WTC11 (cell line): ENCODE measurements at regions not wholly inside any gene's neighbourhood (a gene's known extent, or its start where the extent isn't known, plus 50 kb on each side); places are given as distances from the start of the nearest gene placed in this dataset.

Experiments used
- ATAC-seq: fragments of 200-7000 bp; cut with Tn5 transposase; 2 replicates; pipeline ENCODE4 v1.10.0; 2021; ENCODE audit warnings: mild to moderate bottlenecking, moderate library complexity
- CTCF ChIA-PET: fragments of 300-600 bp; sonication (Branson Sonifier 250); formaldehyde crosslinking; loops from one replicate; lab custom pipeline; 2021; ENCODE audit warnings: antibody characterized with exemption; lab: Charles Lee
- POLR2A ChIA-PET: fragments of 350-600 bp; sonication (Branson Sonifier 250); formaldehyde crosslinking; loops from one replicate; lab custom pipeline; 2021; ENCODE audit warnings: antibody characterized with exemption; lab: Charles Lee
- DNase-seq: peaks from one replicate; pipeline ENCODE4 v3.0.0; 2021; ENCODE audit warnings: low spot score
- H3K27ac Mint-ChIP-seq: 2 replicates; pipeline ENCODE4 v1.8.0; 2021; ENCODE audit warnings: mixed read lengths
- H3K27me3 Mint-ChIP-seq: 2 replicates; pipeline ENCODE4 v1.8.0; 2021; ENCODE audit warnings: low read depth, mild to moderate bottlenecking, moderate library complexity, mixed read lengths
- H3K36me3 Mint-ChIP-seq: 2 replicates; pipeline ENCODE4 v1.8.0; 2021; ENCODE audit warnings: mixed read lengths
- H3K4me1 Mint-ChIP-seq: 2 replicates; pipeline ENCODE4 v1.8.0; 2022; ENCODE audit warnings: mixed read lengths
- H3K4me3 Mint-ChIP-seq: 2 replicates; pipeline ENCODE4 v1.8.0; 2021; ENCODE audit warnings: mild to moderate bottlenecking, moderate library complexity, mixed read lengths
- H3K9me3 Mint-ChIP-seq: 2 replicates; pipeline ENCODE4 v1.8.0; 2021; ENCODE audit warnings: mixed read lengths
- ARID4B ChIP-seq: sonication (generic); formaldehyde crosslinking; IDR thresholded peaks from 2 replicates; pipeline ENCODE4 v1.8.0; 2023; ENCODE audit warnings: missing genetic modification reagents, mild to moderate bottlenecking, borderline replicate concordance
- E2F5 ChIP-seq: sonication (generic); formaldehyde crosslinking; IDR thresholded peaks from 2 replicates; pipeline ENCODE4 v1.8.1; 2022; ENCODE audit warnings: mild to moderate bottlenecking, moderate library complexity, missing genetic modification reagents
- ELF4 ChIP-seq: sonication (generic); formaldehyde crosslinking; IDR thresholded peaks from 2 replicates; pipeline ENCODE4 v1.8.1; 2022; ENCODE audit warnings: low read depth, mild to moderate bottlenecking, moderate library complexity, missing genetic modification reagents
- FOXP1 ChIP-seq: sonication (generic); formaldehyde crosslinking; IDR thresholded peaks from 2 replicates; pipeline ENCODE4 v1.8.0; 2022; ENCODE audit warnings: missing genetic modification reagents, mild to moderate bottlenecking, moderate library complexity, borderline replicate concordance
- IRF2 ChIP-seq: sonication (generic); formaldehyde crosslinking; IDR thresholded peaks from 2 replicates; pipeline ENCODE4 v1.8.0; 2022; ENCODE audit warnings: low read depth, missing genetic modification reagents, borderline replicate concordance
- MLX ChIP-seq: sonication (generic); formaldehyde crosslinking; IDR thresholded peaks from 2 replicates; pipeline ENCODE4 v1.8.1; 2023; ENCODE audit warnings: mild to moderate bottlenecking, missing genetic modification reagents, moderate library complexity
- MYBL2 ChIP-seq: sonication (generic); formaldehyde crosslinking; IDR thresholded peaks from 2 replicates; pipeline ENCODE4 v1.8.1; 2023; ENCODE audit warnings: mild to moderate bottlenecking, moderate library complexity, missing genetic modification reagents
- NFYB ChIP-seq: sonication (generic); formaldehyde crosslinking; conservative IDR thresholded peaks from 2 replicates; pipeline ENCODE4 v1.8.0; 2022; ENCODE audit warnings: low read depth, missing genetic modification reagents
- NR1H2 ChIP-seq: sonication (generic); formaldehyde crosslinking; IDR thresholded peaks from 2 replicates; pipeline ENCODE4 v1.9.0; 2021; ENCODE audit warnings: mild to moderate bottlenecking, moderate library complexity, missing genetic modification reagents
- NR3C1 ChIP-seq: sonication (generic); formaldehyde crosslinking; conservative IDR thresholded peaks from 2 replicates; pipeline ENCODE4 v1.8.1; 2023; ENCODE audit warnings: low read depth, mild to moderate bottlenecking, missing genetic modification reagents
- RELA ChIP-seq: sonication (generic); formaldehyde crosslinking; IDR thresholded peaks from 2 replicates; pipeline ENCODE4 v1.8.1; 2022; ENCODE audit warnings: missing genetic modification reagents, mild to moderate bottlenecking, borderline replicate concordance
- SMAD3 ChIP-seq: sonication (generic); formaldehyde crosslinking; IDR thresholded peaks from 2 replicates; pipeline ENCODE4 v1.8.0; 2022; ENCODE audit warnings: missing genetic modification reagents, mild to moderate bottlenecking, borderline replicate concordance
- SMAD4 ChIP-seq: sonication (generic); formaldehyde crosslinking; IDR thresholded peaks from 2 replicates; pipeline ENCODE4 v1.8.0; 2022; ENCODE audit warnings: mild to moderate bottlenecking, missing genetic modification reagents
- USF1 ChIP-seq: sonication (generic); formaldehyde crosslinking; IDR thresholded peaks from 2 replicates; pipeline ENCODE4 v1.8.0; 2022; ENCODE audit warnings: mild to moderate bottlenecking, missing genetic modification reagents
- USF2 ChIP-seq: sonication (generic); formaldehyde crosslinking; IDR thresholded peaks from 2 replicates; pipeline ENCODE4 v1.8.1; 2023; ENCODE audit warnings: mild to moderate bottlenecking, missing genetic modification reagents, moderate library complexity
- ZMAT4 ChIP-seq: fragments of 250-450 bp; sonication (Bioruptor Pico); IDR thresholded peaks from 2 replicates; pipeline ENCODE4 v1.9.0; 2021; ENCODE audit warnings: mild to moderate bottlenecking
- ZNF121 ChIP-seq: sonication (generic); formaldehyde crosslinking; IDR thresholded peaks from 2 replicates; pipeline ENCODE4 v1.8.0; 2023; ENCODE audit warnings: missing genetic modification reagents
- ZNF138 ChIP-seq: sonication (generic); formaldehyde crosslinking; conservative IDR thresholded peaks from 2 replicates; pipeline ENCODE4 v1.8.1; 2022; ENCODE audit warnings: mild to moderate bottlenecking, moderate library complexity, missing genetic modification reagents
- ZNF232 ChIP-seq: sonication (generic); formaldehyde crosslinking; IDR thresholded peaks from 2 replicates; pipeline ENCODE4 v1.8.0; 2022; ENCODE audit warnings: mild to moderate bottlenecking, missing genetic modification reagents
- ZNF263 ChIP-seq: sonication (generic); formaldehyde crosslinking; IDR thresholded peaks from 2 replicates; pipeline ENCODE4 v1.8.1; 2022; ENCODE audit warnings: low read depth, mild to moderate bottlenecking, moderate library complexity, missing genetic modification reagents
- ZNF317 ChIP-seq: sonication (generic); formaldehyde crosslinking; IDR thresholded peaks from 2 replicates; pipeline ENCODE4 v1.8.1; 2023; ENCODE audit warnings: low read depth, mild to moderate bottlenecking, moderate library complexity, missing genetic modification reagents, borderline replicate concordance
- ZNF425 ChIP-seq: fragments of 250-450 bp; sonication (Bioruptor Pico); conservative IDR thresholded peaks from 2 replicates; pipeline ENCODE4 v1.9.0; 2021; ENCODE audit warnings: mild to moderate bottlenecking

- no peak for TF ChIP-seq SMAD4 (CRISPR knock-in tag)
- no peak for TF ChIP-seq ZNF263 (CRISPR knock-in tag)
- no peak for TF ChIP-seq ELF4 (CRISPR knock-in tag)
- no peak for TF ChIP-seq ZNF232
Measured at GRCh38 chr3:59185591-59186369, 136.0 kb upstream of the CFAP20DC start (continued).

- ChIA-PET POLR2A (interaction anchor here (0.6 kb wide), 1 partner anchor 1257 kb away, joined by 4 read pairs; no protein-coding TSS in a partner anchor), CTCF (no interaction called here)
- DNase-seq: no peak
- Mint-ChIP-seq H3K27ac (peak overlapping the region; percentile 20; the same call in 1 of the 2 replicates), H3K4me3 (no peak overlapping the region), H3K36me3 (no peaks in the 10 kb centered on the region), H3K27me3 (no peaks in the 10 kb centered on the region), H3K9me3 (no peaks in the 10 kb centered on the region; the same call in 1 of the 2 replicates), H3K4me1 (peaks cover 28% of the 10 kb centered on the region)
- ATAC-seq: peak; percentile 90
- TF ChIP-seq MLX (CRISPR knock-in tag) (no peak), NFYB (CRISPR knock-in tag) (peak; percentile 20; the same call in 1 of the 2 replicates), USF2 (CRISPR knock-in tag) (peak; percentile 80), USF1 (CRISPR knock-in tag) (peak; percentile 64), IRF2 (no peak), ZMAT4 (CRISPR knock-in tag) (no peak), RELA (no peak)
Measured at GRCh38 chr3:59180006-59180405, 130.2 kb upstream of the CFAP20DC start.

- Mint-ChIP-seq H3K36me3 (no peaks in the 10 kb centered on the region), H3K27ac (no peak overlapping the region), H3K4me3 (no peak overlapping the region), H3K4me1 (peaks cover 19% of the 10 kb centered on the region), H3K9me3 (no peaks in the 10 kb centered on the region; the same call in 1 of the 2 replicates), H3K27me3 (no peaks in the 10 kb centered on the region)
- CTCF ChIA-PET: no interaction called here
- ATAC-seq: no peak
- POLR2A ChIA-PET: no interaction called here
- no peak for DNase-seq
- no peak for TF ChIP-seq SMAD3
- no peak for TF ChIP-seq ZNF317 (CRISPR knock-in tag)
- no peak for TF ChIP-seq NR1H2 (CRISPR knock-in tag)
- no peak for TF ChIP-seq MYBL2 (CRISPR knock-in tag)
- no peak for TF ChIP-seq ZNF425 (CRISPR knock-in tag)
- TF ChIP-seq ZNF121: no peak
- TF ChIP-seq FOXP1 (CRISPR knock-in tag): no peak
- TF ChIP-seq E2F5 (CRISPR knock-in tag): no peak
- TF ChIP-seq ZNF138 (CRISPR knock-in tag): no peak
- no peak for TF ChIP-seq ARID4B (CRISPR knock-in tag)
- TF ChIP-seq NR3C1 (CRISPR knock-in tag): no peak
Measured at GRCh38 chr3:59178698-59179097, 128.9 kb upstream of the CFAP20DC start.
